ENCODE measurements at regions not wholly inside any gene's neighbourhood (a gene's known extent, or its start where the extent isn't known, plus 50 kb on each side); places are given as distances from the start of the nearest gene placed in this dataset.

GRCh38 chr10:90197766-90198165, 496.4 kb downstream of the KIF20B start:
- TF ChIP-seq CTCF (IDR thresholded peaks at IDR 0.05) (no peak), POLR2A (IDR thresholded peaks at IDR 0.05) (no peak)
